DMS53 treated with DMSO at 0.1 percent for 48 hours (cell line): ENCODE measurements at regions not wholly inside any gene's neighbourhood (a gene's known extent, or its start where the extent isn't known, plus 50 kb on each side); places are given as distances from the start of the nearest gene placed in this dataset.
"Not testable (repeated sequence)": the region's sequence is repeated elsewhere in the genome, so short reads cannot be mapped to it uniquely, and the experiment has no call there.

Experiments used
- DNase-seq: peaks from one replicate; lab custom pipeline; 2025; ENCODE audit not compliant: unreplicated experiment; lab: John Stamatoyannopoulos, UW

GRCh38 chr20:40634891-40635290 is 54.1 kb downstream of the MAFB start:
- DNase-seq, result no peak

- DNase-seq, result no peak
Measured at GRCh38 chr20:40633123-40633850, 55.7 kb downstream of the MAFB start.

GRCh38 chr20:40632346-40632976 is 56.6 kb downstream of the MAFB start:
- no peak for DNase-seq

- DNase-seq, result no peak
Measured at GRCh38 chr20:40631119-40631631, 57.9 kb downstream of the MAFB start.

- no peak for DNase-seq
Measured at GRCh38 chr20:40630713-40631112, 58.3 kb downstream of the MAFB start.

- no peak for DNase-seq
Measured at GRCh38 chr20:40630099-40630498, 58.9 kb downstream of the MAFB start.

- DNase-seq, result no peak
Measured at GRCh38 chr20:40628877-40629276, 60.2 kb downstream of the MAFB start.

GRCh38 chr20:40619053-40619452 is 70.0 kb downstream of the MAFB start:
- DNase-seq, result not testable (repeated sequence)

GRCh38 chr20:40617594-40617993 is 71.4 kb downstream of the MAFB start:
- DNase-seq, result no peak

- DNase-seq, result no peak
Measured at GRCh38 chr20:40612837-40613236, 76.2 kb downstream of the MAFB start.

GRCh38 chr20:40612247-40612646 is 76.8 kb downstream of the MAFB start:
- no peak for DNase-seq

GRCh38 chr20:40610730-40611129 is 78.3 kb downstream of the MAFB start:
- DNase-seq, result no peak

GRCh38 chr20:40607927-40608326 is 81.1 kb downstream of the MAFB start:
- no peak for DNase-seq

- no peak for DNase-seq
Measured at GRCh38 chr20:40606660-40607059, 82.4 kb downstream of the MAFB start.

GRCh38 chr20:40606237-40606636 is 82.8 kb downstream of the MAFB start:
- DNase-seq, result no peak

- no peak for DNase-seq
Measured at GRCh38 chr20:40604416-40604815, 84.6 kb downstream of the MAFB start.

- no peak for DNase-seq
Measured at GRCh38 chr20:40603057-40603651, 85.9 kb downstream of the MAFB start.

GRCh38 chr20:40602381-40602780 is 86.7 kb downstream of the MAFB start:
- no peak for DNase-seq

GRCh38 chr20:40600441-40601219 is 88.4 kb downstream of the MAFB start:
- DNase-seq, result no peak

- no peak for DNase-seq
Measured at GRCh38 chr20:40599987-40600386, 89.0 kb downstream of the MAFB start.

- DNase-seq, result no peak
Measured at GRCh38 chr20:40592941-40593340, 96.1 kb downstream of the MAFB start.
